Calu3 (cell line): ENCODE measurements at regions not wholly inside any gene's neighbourhood (a gene's known extent, or its start where the extent isn't known, plus 50 kb on each side); places are given as distances from the start of the nearest gene placed in this dataset.
"Not testable (repeated sequence)": the region's sequence is repeated elsewhere in the genome, so short reads cannot be mapped to it uniquely, and the experiment has no call there.

ENCODE experiments used
- BruUV-seq: library from RNA; stranded (reverse); fragments of 400-500 nt; replicated peaks from 2 replicates; lab custom pipeline; 2021; lab: Mats Ljungman, UMichigan
- CTCF ChIA-PET: fragments of 300-600 bp; sonication (Branson Sonifier 250); formaldehyde crosslinking; loops from one replicate; lab custom pipeline; 2022; ENCODE audit warnings: antibody characterized with exemption; lab: Charles Lee
- DNase-seq: peaks from one replicate; pipeline ENCODE4 v3.0.0; 2022
- H3K27ac Mint-ChIP-seq: one replicate; pipeline ENCODE4 v1.8.0; 2022; ENCODE audit warnings: mixed read lengths; ENCODE audit not compliant: unreplicated experiment
- H3K27me3 Mint-ChIP-seq: one replicate; pipeline ENCODE4 v1.8.0; 2022; ENCODE audit warnings: mixed read lengths; ENCODE audit not compliant: unreplicated experiment
- H3K36me3 Mint-ChIP-seq: one replicate; pipeline ENCODE4 v1.8.0; 2022; ENCODE audit warnings: mild to moderate bottlenecking, moderate library complexity, mixed read lengths; ENCODE audit not compliant: insufficient read depth, unreplicated experiment
- H3K4me1 Mint-ChIP-seq: one replicate; pipeline ENCODE4 v1.8.0; 2022; ENCODE audit warnings: mild to moderate bottlenecking, low read depth, mixed read lengths; ENCODE audit not compliant: unreplicated experiment
- H3K4me3 Mint-ChIP-seq: one replicate; pipeline ENCODE4 v1.8.0; 2022; ENCODE audit warnings: mild to moderate bottlenecking, low read depth, moderate library complexity, mixed read lengths; ENCODE audit not compliant: unreplicated experiment
- H3K9me3 Mint-ChIP-seq: one replicate; pipeline ENCODE4 v1.8.0; 2022; ENCODE audit warnings: low read depth, mixed read lengths; ENCODE audit not compliant: unreplicated experiment
- CTCF ChIP-seq: fragments of 200-600 bp; IDR thresholded peaks from one replicate; pipeline ENCODE4 v1.8.0; 2022; ENCODE audit warnings: antibody characterized with exemption; ENCODE audit not compliant: unreplicated experiment
- intact Hi-C: fragments of 100-400 bp; cut with micrococcal nuclease; formaldehyde crosslinking; loops from one replicate; pipeline ENCODE4 v1.10.0; 2022; ENCODE audit not compliant: unreplicated experiment

- DNase-seq, result no peak
- peaks cover 24% of the 10 kb centered on the region for H3K9me3 Mint-ChIP-seq
- intact Hi-C loops, result no loop called here
- no peak overlapping the region for H3K27ac Mint-ChIP-seq
- CTCF ChIA-PET, result no interaction called here
- TF ChIP-seq CTCF, result no peak
- no peak overlapping the region for H3K4me3 Mint-ChIP-seq
- H3K27me3 Mint-ChIP-seq, result no peaks in the 10 kb centered on the region
- no TSS peak for BruUV-seq
- H3K4me1 Mint-ChIP-seq, result no peaks in the 10 kb centered on the region
- no peaks in the 10 kb centered on the region for H3K36me3 Mint-ChIP-seq
Observed at GRCh38 chr15:81642451-81642990, 268.5 kb upstream of the TMC3 start.

- H3K27ac Mint-ChIP-seq, H3K4me1 Mint-ChIP-seq, H3K4me3 Mint-ChIP-seq, intact Hi-C loops, DNase-seq, H3K36me3 Mint-ChIP-seq, H3K27me3 Mint-ChIP-seq, CTCF ChIA-PET, BruUV-seq: not testable (repeated sequence)
- peaks cover 11% of the 10 kb centered on the region for H3K9me3 Mint-ChIP-seq
Observed at GRCh38 chr15:81636064-81636463, 262.1 kb upstream of the TMC3 start.

- no peak for TF ChIP-seq CTCF
- Mint-ChIP-seq H3K4me3 (no peak overlapping the region), H3K27ac (no peak overlapping the region), H3K36me3 (no peaks in the 10 kb centered on the region), H3K9me3 (peaks cover 10% of the 10 kb centered on the region), H3K4me1 (no peaks in the 10 kb centered on the region), H3K27me3 (no peaks in the 10 kb centered on the region)
- BruUV-seq, result no TSS peak
- intact Hi-C loops, result no loop called here
- DNase-seq, result no peak
- CTCF ChIA-PET, result no interaction called here
Observed at GRCh38 chr15:81633889-81634288, 259.9 kb upstream of the TMC3 start.

- H3K9me3 Mint-ChIP-seq, result peaks cover 4% of the 10 kb centered on the region
- H3K4me3 Mint-ChIP-seq, result no peak overlapping the region
- intact Hi-C loops, result no loop called here
- no peaks in the 10 kb centered on the region for H3K36me3 Mint-ChIP-seq
- no peak overlapping the region for H3K27ac Mint-ChIP-seq
- no peaks in the 10 kb centered on the region for H3K27me3 Mint-ChIP-seq
- DNase-seq, result no peak
- CTCF ChIA-PET, result no interaction called here
- no TSS peak for BruUV-seq
- TF ChIP-seq CTCF, result no peak
- H3K4me1 Mint-ChIP-seq, result no peaks in the 10 kb centered on the region
Observed at GRCh38 chr15:81625896-81626295, 251.9 kb upstream of the TMC3 start.

- intact Hi-C loops, result no loop called here
- CTCF ChIA-PET, result no interaction called here
- no peaks in the 10 kb centered on the region for H3K27me3 Mint-ChIP-seq
Observed at GRCh38 chr15:81619002-81619401, 245.0 kb upstream of the TMC3 start.

More at GRCh38 chr15:81619002-81619401, 245.0 kb upstream of the TMC3 start:
- no peak for DNase-seq
- Mint-ChIP-seq H3K9me3 (peaks cover 3% of the 10 kb centered on the region), H3K4me1 (no peaks in the 10 kb centered on the region), H3K36me3 (no peaks in the 10 kb centered on the region), H3K4me3 (no peak overlapping the region), H3K27ac (no peak overlapping the region)
- BruUV-seq, result no TSS peak
- TF ChIP-seq CTCF, result no peak
